Activated gamma-delta T cell treated with Interleukin-2 at 50 U/mL for 16 hours (primary cell): ENCODE measurements at regions not wholly inside any gene's neighbourhood (a gene's known extent, or its start where the extent isn't known, plus 50 kb on each side); places are given as distances from the start of the nearest gene placed in this dataset.
"Not testable (repeated sequence)": the region's sequence is repeated elsewhere in the genome, so short reads cannot be mapped to it uniquely, and the experiment has no call there.

Experiments used
- DNase-seq: peaks from one replicate; pipeline ENCODE4 v3.0.0-alpha.2; 2020

DNA sequence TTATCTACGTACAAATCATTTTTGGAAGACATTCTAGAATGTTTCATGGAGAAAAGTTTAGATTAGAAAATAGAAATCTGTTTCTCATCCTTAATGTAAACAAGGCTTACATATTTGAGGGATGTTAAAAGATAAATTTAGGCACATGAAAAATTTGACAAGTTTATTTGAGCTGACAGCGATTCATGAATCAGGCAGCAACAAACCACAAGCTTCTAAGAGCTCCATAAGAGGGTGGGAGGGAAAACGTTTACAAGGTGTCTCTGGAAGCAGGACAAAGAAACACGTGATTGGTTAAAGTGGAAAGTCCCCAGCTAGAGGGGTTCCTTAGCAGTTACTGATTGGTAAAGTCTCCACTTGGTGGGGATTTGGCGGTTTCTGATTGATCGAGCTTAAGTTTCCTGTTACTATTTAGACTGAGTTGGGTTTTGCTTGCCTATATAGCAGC lies 228.9 kb upstream of the PITRM1 start:
- DNase-seq, result no peak

DNA sequence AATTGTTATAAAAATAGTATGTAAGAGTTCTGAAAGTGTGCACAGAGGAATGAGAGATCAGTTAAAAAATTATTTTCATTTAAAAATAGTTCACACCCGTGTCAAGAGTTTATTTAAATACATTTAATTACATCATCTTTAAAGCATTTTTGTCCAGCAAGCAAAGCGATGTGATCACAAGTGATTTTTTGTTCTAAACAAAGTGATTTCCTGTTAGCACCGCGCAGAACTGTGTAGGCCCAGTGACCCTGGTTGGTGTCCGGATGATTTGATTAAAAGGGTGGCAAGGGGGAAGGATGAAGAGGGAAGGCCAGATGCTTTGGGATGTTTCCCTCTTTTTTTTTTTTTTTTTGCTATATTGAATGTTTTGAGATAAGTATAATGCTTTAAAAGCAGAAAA lies 227.8 kb upstream of the PITRM1 start:
- DNase-seq, result no peak

DNA sequence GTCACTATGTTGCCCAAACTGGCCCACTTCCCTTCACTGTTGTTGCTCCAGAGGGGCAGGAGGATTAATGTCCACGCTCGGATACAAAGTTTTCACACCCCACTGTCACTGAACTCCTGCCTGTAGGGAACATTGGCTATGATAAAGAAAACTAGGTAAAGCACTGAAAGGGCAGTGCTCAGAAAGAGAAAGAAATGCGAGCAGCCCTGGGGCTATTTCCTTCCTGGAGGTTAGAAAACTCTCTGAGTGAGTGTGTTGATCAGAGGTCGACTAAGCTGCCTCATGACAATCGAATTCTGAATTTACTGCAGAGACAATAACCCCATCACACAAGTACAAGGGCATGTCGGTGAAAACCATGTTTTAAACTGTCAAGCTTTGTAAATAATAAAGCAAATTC lies 227.2 kb upstream of the PITRM1 start:
- no peak for DNase-seq

DNA sequence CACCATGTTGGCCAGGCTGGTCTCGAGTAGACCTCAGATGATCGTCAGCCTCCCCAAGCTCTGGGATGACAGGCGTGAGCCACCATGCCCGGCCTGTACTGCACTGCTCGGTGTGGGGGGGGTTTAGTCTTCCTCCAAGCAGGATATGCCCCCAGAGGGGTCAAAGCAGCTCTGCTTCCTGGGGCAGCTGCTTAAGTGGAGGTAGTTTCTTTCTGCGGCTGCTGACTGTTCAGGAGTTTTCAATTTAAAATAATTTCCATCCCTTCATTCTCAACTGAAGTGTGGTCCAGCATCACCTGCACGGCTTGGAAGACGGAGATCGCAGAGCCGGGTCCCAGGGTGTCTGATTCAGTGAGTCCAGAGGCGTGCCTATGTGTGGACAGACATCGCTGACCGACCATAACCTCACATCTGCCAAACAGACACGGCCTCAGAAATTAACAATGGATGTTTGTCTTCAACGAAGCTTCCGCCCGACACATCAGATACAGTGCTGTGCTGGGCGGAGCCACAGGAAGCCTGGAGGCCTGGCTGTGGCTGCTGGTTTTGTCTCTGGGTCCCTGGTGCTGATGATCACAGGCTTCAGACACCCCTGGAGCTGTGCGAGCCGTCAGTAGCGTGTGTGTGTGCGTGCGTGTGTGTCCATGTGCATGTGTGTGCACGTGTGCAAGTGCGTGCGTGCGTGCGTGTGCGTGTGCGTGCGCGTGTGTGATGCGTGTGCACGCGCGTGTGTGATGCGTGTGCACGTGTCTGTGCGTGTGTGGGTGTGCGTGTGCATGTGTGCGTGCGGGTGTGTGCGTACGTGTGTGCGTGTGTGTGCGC lies 226.5 kb upstream of the PITRM1 start:
- DNase-seq, result no peak

DNA sequence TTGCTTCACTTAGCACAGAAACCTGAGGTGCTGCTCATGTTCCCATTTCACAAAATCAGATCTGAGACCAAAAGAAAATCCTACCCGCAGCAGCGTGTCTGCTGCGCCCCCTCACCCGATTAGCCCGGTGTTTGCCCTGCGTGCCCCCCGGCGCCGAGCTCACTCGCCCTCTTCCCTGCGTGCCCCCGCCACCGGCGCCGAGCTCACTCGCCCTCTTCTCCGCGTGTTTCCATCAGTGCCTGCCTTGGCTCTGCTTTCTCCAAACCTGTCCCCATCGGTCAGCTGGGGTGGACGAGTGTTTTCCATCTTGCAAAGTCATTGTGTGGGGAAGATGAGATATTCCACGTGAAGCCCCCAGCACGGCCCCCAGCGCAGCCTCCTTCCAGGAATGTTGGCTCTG lies 225.3 kb upstream of the PITRM1 start:
- DNase-seq, result no peak

DNA sequence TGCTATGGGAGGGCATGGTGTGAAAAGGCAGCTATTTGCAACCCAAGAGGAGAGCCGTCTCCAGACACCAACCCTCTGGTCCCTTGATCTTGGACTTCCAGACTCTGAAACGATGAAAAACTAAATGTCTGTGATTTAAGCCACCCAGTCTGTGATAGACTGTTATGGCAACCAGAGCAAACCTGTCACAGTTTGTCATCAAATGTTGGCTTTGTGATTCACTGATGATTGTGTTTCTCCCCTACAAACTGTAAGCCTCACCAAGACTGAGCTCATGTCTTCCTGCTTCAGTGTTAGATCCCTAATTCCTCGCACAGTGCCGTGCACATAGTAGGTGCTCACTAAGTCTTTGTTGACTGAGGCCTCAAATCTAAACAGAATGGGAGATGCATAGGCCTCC lies 224.6 kb upstream of the PITRM1 start:
- DNase-seq, result no peak

DNA sequence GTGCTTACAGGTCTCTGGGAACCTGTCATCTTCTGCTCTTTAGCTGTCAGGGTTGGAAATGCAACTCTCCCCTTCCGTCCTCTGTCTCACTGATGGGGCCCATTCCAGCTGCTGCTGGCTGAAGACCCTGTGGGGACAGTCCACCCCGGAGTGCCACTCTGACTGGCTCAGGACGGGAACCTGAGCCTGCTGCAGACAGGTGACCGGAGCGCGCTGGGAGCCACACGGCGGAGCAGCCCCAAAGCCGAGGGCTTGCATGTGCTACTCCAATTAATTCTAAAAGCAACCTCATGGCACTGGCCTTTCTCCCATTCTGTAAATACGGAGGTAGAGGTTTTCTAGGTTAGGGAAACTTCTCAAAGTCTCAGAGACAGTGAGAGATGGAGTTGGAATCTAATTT lies 223.5 kb upstream of the PITRM1 start:
- DNase-seq, result no peak

DNA sequence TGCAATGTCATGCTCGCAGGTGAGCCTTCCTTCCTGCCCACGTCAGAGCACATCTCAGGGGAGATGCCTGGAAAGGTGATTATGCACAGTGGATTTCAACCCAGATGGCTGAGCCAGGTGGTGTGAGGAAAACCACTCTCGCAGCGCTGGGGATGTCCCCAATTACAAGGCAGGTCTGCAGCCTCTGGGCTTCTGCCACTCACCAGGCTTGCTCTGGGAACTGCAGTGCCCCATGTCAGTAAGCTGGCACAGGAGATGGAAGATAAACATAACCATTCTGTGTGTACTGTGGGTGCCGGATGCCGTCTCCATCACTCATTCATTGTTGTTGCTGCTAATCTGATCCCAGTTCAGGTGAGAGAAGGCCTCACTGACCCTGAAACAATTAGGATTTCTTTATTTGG lies 222.9 kb upstream of the PITRM1 start:
- no peak for DNase-seq

DNA sequence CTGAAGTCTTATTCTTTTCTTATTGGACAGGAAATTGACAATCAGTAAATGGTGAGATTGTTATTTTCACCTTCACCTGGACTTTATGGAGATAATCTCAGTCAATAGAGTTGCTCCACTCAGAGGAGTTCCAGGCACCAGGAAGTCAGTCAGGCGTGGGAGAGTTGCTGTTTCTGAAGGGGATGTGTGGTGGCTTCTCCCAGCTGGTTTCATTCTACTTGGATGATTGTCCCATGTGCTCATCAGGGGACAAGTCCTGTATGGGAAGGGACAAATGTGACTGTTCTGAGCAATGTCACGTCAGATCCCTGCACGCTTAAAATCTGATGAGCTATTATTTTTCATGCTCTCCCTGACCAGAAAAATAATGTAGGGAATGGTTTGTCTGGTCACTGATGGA lies 222.5 kb upstream of the PITRM1 start:
- no peak for DNase-seq

DNA sequence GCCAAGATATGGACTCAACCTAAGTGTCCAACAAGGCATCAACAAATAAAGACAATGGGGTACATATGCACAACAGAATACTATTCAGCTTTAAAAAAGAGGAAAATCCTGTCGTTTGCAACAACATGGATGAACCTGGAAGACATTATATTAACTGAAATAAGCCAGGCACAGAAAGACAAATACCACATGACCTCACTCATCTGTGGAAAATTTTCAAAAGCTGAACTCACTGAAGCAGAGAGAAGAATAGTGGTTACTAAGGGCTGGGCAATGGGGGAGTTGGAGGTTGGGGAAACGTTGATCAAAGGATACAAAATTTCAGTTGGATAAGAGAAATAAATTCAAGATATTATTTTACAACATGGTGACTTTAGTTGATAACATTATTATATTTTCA lies 221.4 kb upstream of the PITRM1 start:
- no peak for DNase-seq

DNA sequence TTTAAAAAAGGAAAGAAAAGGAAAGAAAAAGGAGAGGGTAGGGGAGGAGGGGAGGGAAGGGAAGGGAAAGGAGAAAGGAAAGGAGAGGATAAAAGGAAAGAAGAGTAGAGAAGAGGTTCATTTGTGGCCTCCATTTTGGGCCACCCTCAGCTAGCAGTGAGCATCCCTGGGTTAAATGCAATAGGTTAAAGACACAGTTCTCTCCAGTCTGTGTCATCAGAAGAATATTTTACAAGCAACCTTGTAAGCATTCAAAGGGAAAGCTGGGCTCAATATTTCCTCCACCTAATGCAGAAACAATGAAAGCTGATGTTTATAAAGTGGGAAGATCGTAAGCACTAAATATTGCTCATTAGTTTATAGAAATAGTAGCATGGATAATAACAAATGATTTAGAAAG lies 219.1 kb upstream of the PITRM1 start:
- DNase-seq, result no peak

DNA sequence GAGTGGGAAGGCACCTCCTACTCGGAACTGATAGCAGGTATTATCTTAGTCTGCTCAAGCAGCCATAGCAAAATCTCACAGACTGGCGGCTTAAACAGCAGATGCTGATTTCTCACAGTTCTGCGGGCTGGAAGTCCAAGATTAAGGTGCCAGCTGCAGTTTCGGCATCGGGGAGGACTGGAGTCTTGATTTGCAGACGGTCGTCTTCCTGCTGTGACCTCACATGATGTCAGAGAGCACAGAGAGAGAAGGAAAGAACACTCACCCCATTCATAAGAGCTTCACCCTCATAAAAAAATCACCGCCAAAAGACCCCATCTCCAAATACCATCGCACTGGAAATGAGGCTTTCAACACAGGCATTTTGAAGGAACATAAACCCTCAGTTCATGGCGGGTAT lies 216.5 kb upstream of the PITRM1 start:
- no peak for DNase-seq

DNA sequence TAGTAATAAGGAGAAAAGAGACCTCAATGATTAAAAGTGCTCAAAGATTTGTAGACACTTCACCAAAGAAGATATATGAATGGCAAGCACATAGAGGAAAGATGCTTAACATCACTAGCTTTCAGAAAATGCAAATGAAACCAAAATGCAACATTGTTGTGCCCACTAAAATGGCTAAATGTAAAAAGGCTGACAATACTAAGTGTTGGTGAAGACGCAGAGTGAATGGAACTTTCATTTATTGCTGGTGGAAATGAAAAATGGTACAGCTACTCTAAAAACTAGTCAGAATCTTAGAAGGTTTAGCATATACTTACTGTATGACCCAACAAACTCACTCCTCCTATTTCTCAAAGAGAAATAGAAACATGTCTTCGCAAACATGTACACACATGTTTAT lies 212.9 kb upstream of the PITRM1 start:
- DNase-seq, result no peak

DNA sequence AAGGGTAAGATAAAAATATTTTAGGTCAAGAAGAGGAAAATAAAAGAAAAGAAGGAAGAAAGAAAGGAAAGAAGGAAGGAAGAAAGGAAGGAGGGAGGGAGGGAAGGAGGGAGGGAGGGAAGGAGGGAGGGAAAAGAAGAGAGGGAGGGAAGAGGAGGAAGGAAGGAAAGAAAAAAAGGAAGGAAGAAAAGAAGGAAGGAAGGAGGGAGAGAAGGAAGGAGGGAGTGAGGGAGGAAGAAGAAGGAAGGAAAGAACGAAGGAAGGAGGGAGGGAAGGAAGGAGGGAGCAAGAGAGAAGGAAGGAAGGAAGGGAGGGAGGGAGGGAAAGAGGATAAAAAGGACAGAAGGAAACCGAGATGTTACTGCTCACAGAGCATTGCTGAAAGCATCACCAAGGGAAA lies 209.5 kb upstream of the PITRM1 start:
- no peak for DNase-seq

DNA sequence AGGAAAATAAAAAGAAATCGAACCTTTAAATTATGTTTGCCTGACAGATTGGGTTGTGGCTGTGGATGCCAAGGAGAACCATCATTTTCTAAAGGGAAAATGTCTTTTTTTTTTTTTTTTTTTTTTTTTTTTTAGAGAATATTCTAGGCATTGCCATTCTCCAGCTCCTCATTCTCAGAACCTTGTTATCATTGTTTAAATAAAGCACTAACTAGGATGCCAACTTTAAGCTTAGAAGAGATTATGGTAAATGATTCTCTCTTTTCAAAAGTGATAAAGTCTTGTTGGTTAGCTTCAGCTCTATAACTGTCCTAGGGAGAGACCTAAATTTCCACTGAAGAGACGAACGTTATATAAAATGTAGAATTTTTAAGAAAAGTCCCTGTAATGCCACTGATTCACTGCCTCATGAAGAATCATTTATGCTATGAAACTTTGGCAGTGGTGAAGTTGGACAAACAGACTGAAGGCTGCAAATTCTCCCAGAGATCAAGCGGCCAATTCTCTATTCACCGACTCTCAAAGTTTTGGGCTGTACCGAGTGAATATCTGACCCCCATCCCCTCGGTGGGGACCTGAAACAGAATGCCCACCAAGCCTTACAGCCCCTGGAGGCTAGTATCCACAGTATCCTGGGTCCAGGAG lies 207.9 kb upstream of the PITRM1 start:
- DNase-seq, result no peak

DNA sequence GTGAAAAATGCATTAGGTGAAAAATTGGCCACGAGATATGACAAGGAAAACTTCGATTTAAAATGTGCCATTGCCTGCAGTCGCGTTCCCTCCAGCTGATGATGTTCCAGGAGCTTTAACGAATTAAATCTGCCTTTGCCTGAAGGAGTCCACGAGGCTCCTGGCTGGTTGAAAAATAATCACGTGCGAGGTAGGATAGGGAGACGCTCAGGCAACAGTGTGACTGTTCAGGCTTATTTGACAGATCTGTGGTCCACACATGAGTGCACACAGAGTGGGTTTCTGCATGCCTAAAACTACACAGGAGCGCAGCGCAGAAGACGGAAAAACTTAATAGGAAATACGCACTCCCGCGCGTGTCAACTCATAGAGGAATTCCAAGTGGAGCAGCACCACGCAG lies 204.0 kb upstream of the PITRM1 start:
- no peak for DNase-seq

DNA sequence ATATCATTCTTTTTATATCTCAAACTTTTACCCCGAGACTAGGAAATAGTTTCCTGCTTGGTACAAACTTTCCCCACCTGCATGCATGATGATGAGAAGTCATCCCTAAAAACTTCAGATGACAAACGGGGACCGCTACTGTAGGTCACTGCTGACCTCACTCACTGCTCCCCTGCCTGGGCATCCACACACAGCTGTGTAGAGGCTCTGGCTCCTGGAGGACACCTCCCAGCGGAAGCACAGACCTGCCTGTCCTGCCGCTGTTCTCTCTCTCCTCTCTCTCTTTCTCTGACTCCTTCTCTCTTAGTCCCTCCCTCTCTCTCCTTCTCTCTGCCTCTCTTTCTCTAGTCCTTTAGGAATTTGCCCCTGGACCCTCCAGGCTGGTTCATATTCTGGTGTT lies 202.9 kb upstream of the PITRM1 start:
- no peak for DNase-seq

DNA sequence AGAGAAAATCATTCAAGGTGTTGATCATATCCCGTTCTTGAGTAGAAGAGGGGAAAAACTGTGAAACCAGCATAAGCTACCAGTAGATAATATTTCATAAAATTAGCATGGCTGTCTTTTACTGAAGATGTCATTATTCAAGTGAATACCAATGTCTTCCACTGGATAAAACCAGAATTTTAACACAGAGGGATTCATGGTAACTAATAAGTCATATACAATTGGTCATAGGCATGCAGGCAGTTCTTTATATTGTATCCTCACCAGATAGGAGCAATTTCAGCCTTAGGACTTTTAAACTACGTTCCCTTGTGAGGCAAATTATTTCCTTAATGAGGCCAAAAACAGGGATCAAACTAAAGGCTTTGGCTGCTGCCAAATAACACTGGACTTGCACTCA lies 202.3 kb upstream of the PITRM1 start:
- no peak for DNase-seq

DNA sequence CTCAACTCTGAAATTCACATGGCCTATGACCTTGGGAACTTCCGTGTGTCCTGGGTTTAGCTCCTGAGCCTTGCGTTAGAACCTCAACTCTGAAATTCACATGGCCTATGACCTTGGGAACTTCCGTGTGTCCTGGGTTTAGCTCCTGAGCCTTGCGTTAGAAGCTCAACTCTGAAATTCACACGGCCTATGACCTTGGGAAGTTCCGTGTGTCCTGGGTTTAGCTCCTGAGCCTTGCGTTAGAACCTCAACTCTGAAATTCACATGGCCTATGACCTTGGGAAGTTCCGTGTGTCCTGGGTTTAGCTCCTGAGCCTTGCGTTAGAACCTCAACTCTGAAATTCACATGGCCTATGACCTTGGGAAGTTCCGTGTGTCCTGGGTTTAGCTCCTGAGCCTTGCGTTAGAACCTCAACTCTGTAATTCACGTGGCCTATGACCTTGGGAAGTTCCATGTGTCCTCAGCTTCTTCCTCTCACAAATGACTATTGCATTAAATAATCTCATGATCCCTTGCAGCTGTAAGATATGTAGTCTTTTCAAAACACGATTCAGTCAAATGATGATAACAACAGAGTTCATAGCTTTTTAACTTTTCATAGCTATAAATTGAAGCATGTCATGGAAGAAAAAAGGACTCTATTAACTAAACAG lies 200.9 kb upstream of the PITRM1 start:
- DNase-seq, result not testable (repeated sequence)

DNA sequence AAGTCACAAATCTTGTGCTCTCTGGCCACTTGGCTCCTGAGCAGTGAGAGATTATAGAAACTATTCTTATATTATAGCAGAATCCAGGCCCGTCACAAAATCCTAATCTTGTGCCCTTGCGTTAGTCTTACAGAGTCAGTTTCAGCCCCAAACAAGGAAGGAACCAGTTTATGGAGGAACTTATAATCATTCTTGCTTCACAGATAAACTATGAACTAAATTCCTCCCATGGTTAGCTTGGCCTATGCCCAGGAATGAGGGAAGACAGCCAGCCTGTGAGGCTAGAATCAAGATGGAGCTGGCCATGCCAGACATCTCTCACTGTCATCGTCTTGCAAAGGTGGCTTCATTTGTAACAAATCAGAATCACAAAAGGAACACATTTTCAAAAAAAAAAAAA lies 199.7 kb upstream of the PITRM1 start:
- DNase-seq, result no peak

DNA sequence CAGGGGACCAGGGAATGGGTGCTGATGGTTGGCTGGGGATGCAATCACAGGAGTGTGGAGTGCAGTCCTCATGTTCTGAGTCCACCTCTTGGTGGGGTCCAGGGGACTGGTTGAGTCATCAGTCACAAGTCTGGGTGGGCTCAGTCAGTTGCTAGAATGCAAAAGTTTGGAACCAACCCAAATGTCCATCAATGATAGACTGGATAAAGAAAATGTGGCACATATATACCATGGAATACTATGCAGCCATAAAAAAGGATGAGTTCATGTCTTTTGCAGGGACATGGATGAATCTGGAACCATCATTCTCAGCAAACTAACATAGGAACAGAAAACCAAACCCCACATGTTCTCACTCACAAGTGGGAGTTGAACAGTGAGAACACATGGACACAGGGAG lies 199.0 kb upstream of the PITRM1 start:
- not testable (repeated sequence) for DNase-seq

DNA sequence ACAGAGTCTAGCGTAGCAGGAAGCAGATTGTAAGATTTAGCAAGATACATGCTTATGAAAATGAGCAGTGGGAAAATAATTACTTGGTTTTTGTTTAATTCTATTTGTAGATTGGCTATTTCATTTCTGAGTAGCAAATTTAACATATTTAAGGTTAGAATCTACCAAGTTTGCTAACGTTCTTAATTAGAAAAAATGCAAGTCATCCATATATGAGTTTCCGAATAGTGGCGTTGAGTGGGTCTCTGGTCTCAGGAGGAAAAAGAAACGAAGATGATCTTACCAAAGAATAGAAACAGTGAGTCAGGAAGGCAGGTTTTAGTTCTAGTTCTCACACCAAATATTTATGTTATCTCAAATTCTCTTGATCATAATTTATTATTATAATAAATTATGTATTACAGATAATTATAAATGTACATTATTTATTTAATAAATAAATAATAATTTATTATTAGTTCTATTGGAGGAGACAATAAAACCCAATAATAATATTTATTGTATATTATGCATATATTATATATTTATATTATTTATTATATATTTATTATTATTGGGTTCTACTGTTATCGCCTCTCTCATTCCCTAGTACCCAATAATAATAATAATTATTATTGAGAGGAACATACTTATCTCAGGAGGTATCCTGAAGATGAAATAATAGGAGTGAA lies 194.3 kb upstream of the PITRM1 start:
- DNase-seq, result no peak

DNA sequence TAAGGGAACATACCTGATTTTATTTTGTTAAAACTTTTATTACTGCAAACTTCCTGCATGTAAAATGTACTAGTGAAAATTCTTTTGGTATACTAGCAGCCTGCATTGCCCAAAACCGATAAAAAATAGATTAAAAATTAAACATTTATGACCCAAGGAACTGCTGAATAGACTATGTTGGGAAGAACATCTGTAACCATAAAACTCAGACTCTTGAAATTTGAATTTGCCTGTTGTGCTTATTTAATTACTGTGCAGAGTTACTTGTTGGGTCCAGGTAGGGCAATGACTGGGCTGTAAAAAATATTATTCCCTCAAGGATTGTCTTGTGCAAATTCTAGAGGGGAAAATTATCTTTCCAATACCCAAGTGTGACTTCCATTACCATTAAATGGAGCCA lies 193.5 kb upstream of the PITRM1 start:
- DNase-seq, result no peak

DNA sequence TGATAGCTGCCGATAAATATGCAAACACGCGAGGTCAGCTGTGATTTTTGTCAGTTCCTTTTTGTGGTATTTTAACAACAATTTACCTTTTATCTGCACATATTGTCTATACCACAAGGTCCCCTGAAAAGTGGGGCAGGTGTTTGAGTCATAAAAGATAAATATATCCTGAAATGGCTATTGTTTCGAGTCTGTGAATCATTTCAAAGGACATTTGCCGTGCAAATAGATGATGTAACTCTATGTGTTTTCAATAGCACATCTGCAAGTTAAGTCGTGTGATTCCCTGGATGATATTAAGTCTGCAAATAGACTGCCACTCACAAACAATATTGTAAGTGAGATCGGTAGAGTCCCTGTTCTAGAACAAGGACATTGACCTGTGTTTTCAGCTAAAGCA lies 193.0 kb upstream of the PITRM1 start:
- no peak for DNase-seq
